CD4-positive, alpha-beta T cell treated with Interleukin-17A for 4 hours (primary cell): ENCODE measurements at regions not wholly inside any gene's neighbourhood (a gene's known extent, or its start where the extent isn't known, plus 50 kb on each side); places are given as distances from the start of the nearest gene placed in this dataset.
"Not testable (repeated sequence)": the region's sequence is repeated elsewhere in the genome, so short reads cannot be mapped to it uniquely, and the experiment has no call there.

Experiments
- DNase-seq: peaks from one replicate; pipeline ENCODE4 v3.0.0-alpha.2; 2020; ENCODE audit warnings: mixed read lengths

- no peak for DNase-seq
Measured at GRCh38 chrX:13179100-13179499, 134.7 kb upstream of the FAM9C start.

- DNase-seq, result peak; percentile 25
Measured at GRCh38 chrX:13177921-13178566, 133.6 kb upstream of the FAM9C start.

- no peak for DNase-seq
Measured at GRCh38 chrX:13175056-13175455, 130.6 kb upstream of the FAM9C start.

GRCh38 chrX:13170966-13171558 lies 126.6 kb upstream of the FAM9C start:
- no peak for DNase-seq

- DNase-seq, result no peak
Measured at GRCh38 chrX:13169684-13170083, 125.3 kb upstream of the FAM9C start.

GRCh38 chrX:13168269-13168668 lies 123.8 kb upstream of the FAM9C start:
- DNase-seq, result no peak

- DNase-seq, result peak; percentile 36
Measured at GRCh38 chrX:13167481-13168231, 123.2 kb upstream of the FAM9C start.

GRCh38 chrX:13165266-13166189 lies 121.1 kb upstream of the FAM9C start:
- DNase-seq, result no peak

- no peak for DNase-seq
Measured at GRCh38 chrX:13164611-13165010, 120.2 kb upstream of the FAM9C start.

- no peak for DNase-seq
Measured at GRCh38 chrX:13162772-13163410, 118.5 kb upstream of the FAM9C start.

- no peak for DNase-seq
Measured at GRCh38 chrX:13159886-13160285, 115.5 kb upstream of the FAM9C start.

- no peak for DNase-seq
Measured at GRCh38 chrX:13158911-13159310, 114.5 kb upstream of the FAM9C start.

- not testable (repeated sequence) for DNase-seq
Measured at GRCh38 chrX:13155550-13155949, 111.1 kb upstream of the FAM9C start.

GRCh38 chrX:13153796-13154195 lies 109.4 kb upstream of the FAM9C start:
- DNase-seq, result no peak

GRCh38 chrX:13152518-13153185 lies 108.2 kb upstream of the FAM9C start:
- no peak for DNase-seq

GRCh38 chrX:13151828-13152517 lies 107.6 kb upstream of the FAM9C start:
- DNase-seq, result peak; percentile 51

GRCh38 chrX:13149702-13150350 lies 105.4 kb upstream of the FAM9C start:
- DNase-seq, result no peak

- no peak for DNase-seq
Measured at GRCh38 chrX:13147733-13148132, 103.3 kb upstream of the FAM9C start.

GRCh38 chrX:13147147-13147546 lies 102.7 kb upstream of the FAM9C start:
- DNase-seq, result no peak

- no peak for DNase-seq
Measured at GRCh38 chrX:13144927-13145655, 100.7 kb upstream of the FAM9C start.
